NCI-H446 (cell line): ENCODE measurements at regions not wholly inside any gene's neighbourhood (a gene's known extent, or its start where the extent isn't known, plus 50 kb on each side); places are given as distances from the start of the nearest gene placed in this dataset.

ENCODE experiments used
- DNase-seq, 2 experiments: peaks; one replicate each; lab custom pipeline; 2025; lab: John Stamatoyannopoulos, UW

DNA sequence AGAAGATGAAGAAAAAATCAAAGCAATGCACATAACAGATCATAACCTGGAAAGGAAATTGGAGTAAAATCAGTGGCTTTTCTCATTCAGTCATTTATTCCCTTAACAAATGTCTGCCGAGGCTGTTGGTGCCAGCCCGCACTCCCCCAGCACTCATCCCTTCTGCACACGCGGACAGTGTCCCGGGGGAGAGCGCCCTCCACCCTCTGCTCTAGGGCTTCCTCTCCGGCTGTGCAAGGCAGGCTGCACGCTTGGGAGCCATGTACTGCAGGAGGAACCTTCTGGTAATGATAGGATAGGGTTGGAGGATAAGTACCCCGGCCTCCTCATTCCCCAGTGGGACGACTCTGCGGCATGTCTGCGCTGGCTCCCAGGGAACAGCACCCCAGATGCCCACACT lies 134.5 kb downstream of the PAX1 start:
- DNase-seq, result no peak

DNA sequence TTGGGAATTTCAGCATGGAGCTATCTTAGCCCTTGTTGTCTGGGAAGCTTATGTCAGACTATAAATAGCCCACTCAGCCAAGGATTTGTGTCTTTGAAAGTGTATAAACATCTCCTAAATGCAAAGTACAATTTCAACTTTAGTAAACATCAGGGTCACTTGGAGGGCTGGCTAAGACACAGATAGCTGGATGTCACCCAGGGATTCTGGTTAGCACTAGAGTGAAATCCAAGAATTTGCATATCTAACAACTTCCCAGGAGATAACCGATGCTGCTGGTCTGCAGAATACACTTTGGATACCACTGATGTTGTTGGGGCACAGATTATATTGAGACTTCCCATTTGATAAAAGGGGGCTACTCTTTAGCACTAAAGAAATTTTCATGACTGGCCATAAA lies 130.9 kb downstream of the PAX1 start:
- DNase-seq, result no peak

DNA sequence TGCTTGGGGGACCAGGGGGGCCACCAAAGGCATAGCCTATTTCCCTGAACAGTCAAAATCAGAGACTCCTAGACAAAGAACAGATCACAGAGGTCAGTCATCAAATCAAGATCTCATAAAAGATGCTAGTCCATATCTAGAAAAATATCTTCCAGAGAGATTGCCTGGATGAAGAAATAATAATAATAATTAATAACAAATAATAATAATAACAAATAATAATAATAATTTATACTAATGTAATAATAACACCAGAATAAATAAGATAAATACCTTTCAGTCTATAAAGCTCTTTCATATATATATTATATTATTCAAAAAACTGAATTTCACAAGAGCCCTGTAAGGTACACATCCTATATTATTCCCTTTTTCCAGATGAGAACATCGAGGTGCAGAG lies 129.6 kb downstream of the PAX1 start:
- DNase-seq, result no peak

DNA sequence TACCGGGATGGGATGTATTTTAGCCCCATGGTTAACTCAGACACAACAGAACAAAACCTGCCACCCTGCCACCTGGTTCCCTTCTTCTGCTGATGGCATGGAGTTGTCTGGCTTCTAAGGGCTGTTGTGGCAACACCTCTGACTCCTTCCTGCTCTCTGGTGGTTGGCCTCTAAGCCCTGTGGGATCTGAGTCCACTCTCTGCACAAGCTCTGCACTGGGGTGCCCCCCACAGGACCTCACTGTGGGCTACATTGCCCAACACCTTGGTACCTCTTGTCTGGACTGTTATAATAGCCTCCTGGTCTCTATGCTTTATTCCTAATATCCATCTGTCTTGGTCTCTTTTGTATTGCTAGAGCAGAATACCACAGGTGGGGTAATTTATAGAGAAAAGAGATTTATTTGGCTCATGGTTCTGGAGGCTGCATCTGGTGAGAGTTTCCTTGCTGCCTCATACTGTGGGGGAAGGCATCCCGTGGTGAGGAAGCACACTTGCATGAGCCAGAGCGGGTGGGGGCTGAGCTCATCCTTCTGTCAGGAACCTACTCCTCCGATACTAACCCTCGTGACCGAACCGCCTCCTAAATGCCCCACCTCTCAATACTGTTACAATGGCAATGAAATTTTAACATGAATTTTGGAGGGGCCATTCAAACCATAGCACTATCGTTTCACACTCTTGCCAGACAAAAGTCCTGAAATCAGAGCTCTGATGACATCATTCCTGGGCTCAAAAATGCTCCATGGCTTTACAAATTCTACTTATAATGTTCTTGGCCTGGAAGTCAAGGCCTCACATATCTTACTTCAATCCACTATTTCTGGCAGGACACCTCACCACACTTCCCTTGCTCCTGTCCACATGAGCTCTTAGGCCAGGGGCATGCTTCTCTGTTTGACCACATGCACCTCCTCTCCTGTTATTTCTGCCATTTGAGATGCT lies 127.2 kb downstream of the PAX1 start:
- no peak for DNase-seq

DNA sequence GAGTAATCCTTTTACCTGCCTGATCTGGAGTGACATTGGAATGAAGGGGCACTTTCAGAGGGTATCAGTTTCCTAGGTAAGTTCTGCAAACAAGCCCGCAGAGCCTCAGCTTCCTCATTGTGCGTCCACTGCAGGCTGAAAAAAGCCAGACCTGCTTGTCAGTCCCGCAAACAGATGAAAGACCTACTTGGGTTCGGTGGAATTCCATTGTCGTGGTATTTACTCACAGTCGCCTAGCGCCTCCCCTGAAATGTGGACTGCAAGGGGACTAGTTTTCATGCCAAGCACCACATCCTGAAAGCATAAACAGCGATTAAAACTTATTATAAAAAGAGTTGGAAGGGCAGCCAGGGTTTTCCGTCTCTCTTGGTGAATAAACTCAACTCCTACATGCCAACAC lies 121.5 kb downstream of the PAX1 start:
- DNase-seq, result no peak

DNA sequence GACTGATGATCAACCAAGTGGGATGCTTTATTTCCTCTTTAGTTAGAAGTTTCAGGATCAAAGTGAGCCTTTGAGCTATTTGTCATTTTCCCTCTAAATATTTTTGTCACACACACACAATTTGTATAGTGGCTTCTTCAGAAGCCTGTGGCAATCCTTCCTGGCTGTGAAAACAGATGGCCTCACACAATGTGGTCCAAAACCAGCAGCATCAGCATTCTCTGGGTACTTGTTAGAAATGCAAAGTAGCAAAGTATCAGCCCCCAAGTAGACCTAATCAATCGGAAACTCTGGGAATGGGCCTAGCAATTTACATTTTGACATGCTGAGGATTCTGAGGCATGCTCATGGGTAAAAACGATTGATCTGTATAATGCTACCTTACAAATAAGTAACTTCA lies 115.9 kb downstream of the PAX1 start:
- DNase-seq, result no peak

DNA sequence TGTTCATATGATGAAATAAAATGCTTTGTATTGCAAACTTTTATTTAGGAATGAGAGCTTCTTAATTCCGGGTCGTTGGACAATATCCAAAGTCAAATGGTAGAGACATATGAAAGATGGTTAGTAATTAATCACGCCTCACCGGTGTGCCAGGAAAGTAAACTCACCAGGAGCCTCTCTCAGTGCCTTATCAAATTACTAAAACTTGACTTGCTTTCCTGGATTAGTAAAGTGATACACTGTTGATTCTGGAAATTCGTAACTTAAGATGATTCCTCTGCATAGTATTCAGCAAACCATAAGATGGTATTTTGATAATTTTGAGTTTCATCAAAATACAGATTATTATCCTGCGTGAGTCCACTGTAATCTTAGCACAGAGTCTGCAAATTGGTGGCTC lies 115.2 kb downstream of the PAX1 start:
- no peak for DNase-seq

DNA sequence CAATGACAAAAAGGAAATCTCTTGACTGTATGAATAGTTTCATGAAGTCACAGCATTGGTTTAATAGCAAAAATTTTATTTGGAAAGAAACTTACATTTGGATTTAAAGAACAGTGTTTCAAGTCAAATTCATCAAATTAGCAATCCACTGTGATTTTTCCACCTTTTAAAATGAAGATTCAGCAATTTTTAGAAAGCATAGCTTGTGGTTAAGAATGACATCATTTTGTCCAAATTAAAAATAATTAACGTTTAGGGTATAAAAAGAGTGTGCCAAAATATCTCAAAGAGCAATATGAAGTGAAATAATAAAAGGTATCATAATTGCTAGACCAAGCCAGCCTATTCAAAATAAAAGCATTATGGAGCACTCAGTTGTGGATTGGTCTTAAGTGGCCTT lies 114.6 kb downstream of the PAX1 start:
- DNase-seq, result no peak

DNA sequence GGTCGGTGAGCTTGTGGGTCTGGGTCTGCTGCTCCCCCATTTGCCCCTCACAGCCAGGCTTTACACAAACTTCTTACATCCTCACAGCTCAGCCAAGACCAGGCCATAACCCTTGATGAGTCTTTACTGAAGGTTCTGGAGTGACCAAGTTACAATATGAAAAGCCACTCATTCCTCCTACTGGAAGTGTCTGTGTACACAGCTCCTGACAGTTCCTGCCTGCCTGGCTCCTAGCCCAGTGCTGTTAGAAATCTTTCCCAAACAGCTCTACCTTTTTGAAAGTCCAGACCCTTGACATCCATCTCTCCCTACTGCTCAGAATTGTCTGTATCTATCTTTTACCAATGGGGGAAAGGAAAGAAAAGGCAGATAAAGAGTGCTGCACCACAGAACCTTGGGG lies 106.9 kb downstream of the PAX1 start:
- no peak for DNase-seq

DNA sequence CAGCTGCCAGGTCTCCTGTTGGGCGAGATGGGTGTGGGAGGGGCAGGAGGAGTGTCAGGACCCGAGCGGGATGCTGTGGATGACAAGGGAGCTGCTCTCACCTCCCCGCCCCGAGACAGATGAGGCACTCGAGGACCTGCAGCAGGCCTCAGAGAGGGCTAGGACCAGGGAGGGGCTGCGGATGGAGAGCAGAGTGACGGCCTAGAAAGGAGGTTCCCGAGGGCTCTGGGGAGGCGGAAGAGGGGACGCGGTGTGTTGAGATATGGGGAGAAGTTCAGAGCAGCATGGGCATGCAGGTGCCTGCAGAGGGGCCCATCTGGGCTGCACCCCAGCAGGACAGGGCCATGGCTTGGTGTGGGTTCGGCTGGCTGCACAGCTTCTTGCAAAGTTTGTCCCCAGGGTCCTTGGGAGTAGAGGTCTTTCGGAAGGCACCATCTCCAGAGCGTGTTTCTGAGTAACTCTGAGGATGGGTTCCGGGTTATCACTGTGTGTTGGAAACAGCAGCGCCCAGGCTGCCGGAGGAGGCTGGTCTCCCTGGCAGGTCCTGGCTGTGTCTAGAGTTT lies 104.6 kb downstream of the PAX1 start:
- no peak for DNase-seq

DNA sequence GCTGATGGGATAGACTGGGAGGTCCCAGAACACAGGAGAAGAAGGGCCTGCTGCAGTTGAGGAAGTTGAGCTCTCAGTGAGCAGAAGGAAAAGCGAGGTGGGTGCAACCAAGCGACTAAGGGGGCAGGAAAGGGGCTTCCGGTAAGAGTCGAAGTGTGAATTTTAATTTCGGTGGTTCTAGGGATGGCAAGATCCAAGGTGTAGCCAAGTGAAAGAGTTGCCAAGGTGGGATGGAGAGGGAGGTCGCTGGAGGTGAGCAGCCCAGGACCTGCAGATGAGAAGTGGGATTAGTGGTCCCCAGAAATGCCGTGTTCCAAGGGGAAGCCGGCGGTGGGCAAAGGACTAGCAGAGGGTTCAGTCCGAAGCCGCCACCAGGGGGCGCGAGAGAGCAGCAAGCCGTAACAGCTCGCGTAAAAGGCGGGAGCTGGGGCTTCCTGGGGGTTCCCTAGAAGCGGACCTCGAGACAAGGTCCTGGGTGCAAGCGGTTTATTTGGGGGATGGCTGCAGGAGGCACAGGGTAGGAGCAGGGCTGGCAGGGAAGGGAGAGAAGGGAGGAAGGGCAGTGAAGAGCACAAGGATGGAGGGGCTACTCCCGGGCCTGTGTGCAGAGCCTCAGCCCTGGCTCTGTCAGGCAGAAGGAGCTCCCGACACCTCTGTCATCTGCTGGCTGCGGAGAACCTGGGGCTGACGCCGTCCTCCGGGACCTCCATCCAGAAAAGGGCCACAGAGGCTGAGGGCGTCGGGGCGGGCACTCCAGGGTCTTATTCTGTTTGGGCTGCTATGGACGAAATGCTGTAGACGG lies 103.6 kb downstream of the PAX1 start:
- peak in 1 of 2 experiments; percentile 54 for DNase-seq

DNA sequence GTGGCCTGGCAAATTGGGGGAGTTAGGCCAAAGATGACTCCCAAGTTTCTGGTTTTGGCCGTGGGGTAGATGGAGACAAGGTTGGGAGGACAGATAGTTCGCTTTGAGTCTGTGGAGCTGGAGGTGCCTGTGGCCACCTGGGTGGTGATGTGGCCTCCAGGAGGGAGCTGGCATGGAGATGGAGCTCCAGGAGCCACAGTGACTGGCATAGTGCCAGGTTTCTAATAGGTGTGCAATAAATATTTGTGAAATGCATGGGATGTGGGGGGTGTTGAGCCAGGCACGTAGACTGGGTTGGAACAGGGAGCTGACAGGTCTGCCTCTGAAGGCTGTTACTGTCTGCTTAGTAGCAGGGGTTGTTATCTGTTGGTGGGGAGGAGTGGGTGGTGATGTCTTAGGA lies 102.7 kb downstream of the PAX1 start:
- DNase-seq, result no peak

DNA sequence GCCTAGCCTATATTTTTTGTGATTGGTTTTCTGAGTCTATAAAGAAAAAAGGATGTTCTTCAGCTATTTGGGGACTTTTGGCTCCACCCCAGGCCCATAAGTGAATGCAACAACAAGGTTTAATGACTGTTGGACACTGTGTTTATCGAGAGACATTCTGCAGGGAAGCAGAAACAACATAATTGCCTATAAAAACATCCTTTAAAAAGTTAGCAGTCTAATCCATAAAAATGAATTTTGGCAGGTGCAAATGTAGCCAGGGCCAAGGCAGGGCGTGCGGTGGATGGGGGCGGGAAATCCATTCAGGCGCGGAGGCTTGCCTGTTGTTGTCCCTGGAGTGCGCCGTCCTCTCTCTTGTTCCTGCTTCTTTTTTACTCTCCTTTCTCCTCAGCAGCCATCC lies 99.3 kb downstream of the PAX1 start:
- DNase-seq, result no peak

DNA sequence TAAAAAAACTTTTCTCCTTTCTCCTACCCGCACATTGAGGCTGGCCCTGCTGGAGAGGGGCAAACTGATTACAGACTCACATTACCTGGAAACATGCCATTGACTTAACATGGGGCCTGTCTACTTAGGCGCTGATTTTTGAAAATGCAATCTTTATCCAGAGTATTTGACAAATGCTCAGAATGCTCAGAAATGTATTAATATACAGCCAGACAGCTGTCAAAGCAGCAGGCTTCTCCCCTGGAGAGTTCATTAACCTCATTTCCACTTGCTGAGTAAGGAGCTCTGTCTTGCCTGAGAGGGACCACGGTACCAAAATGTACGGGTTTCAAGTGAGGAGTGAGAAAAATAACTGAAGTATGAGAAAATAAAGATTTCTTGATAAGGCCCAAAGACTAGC lies 95.7 kb downstream of the PAX1 start:
- no peak for DNase-seq

DNA sequence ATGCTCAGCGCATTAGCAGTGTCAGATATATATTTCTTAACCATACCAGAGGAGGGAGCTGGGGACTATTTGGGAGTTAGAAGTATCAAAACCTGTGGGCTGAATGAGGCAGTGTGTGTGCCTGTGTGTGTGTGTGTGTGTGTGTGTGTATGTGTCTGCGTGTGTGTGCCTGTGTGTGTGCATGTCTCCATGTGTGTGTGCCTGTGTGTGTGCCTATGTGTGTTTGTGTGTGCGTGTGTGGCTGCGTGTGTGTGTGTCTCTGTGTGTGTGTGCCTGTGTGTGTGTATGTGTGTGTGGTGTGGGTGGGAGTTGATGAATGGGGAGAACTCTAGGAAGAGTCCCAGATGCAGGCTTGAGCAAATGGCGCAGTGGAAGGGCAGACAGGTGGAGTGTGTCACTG lies 92.9 kb downstream of the PAX1 start:
- no peak for DNase-seq

DNA sequence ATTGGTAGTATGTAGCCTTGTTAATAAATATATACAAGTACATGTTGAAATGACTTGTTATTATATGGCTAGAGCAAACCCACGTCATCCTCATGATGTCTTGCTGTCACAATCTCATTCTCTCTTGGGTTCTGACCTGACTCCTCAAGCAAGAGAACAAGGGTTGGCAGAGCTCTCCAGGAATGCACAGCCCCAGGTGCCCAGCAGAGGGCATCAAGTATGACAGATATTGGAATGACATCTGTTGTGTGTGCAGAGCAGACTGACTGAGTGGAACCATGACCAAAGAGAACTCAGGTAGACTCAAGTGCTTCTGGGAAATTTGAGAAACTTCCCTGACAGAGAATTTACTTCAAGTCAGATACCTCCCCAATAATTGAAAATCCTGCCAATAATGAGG lies 90.6 kb downstream of the PAX1 start:
- no peak for DNase-seq

DNA sequence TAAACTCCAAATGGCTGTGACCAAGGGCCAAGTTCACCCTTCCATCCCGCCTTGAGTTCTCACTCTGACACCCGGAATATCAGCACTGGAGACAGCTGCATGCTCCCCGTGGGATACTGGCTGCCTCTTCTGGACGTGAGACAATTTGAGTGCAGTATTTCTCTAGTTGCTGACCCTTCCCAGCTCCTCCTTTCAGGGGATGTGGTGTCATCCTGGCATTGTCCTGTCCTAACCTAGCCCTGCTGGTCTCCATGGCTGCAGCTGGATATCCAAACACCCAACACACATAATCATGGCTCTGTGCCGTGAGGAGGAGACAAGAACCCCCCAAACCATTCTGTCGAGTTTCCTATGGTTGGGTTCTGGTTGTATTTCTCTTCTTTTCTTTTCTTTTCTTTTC lies 82.6 kb downstream of the PAX1 start:
- DNase-seq, result no peak

DNA sequence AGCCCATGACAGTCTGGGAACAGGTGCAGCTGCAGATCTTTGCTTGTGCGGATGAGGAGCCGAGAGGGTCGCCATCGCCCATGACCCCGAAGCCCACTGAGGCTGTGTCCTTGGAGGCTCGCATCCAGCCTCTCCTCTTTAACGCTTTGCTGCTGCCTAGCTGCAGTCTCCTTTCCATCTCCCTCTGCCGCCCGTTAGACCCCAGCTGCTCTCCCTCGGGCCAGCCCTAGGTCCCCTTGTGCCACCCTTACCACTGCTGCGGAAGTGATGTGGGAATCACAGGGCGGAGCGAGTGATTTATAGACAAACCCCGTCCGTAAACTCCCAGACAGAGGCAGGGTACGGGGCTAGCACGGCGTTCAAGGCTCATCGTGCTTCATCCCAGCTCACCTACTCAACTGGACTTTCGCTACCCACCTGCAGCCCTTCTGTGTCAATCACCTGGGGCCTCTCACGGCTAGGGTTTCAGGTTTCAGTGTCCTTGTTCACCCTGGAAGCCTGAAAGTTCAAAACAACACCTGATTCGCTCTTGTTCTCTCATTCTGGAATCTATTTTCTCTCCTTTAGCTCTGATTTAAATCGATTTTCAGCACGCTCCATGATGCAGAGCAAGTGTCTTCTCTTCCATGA lies 76.1 kb downstream of the PAX1 start:
- no peak for DNase-seq

DNA sequence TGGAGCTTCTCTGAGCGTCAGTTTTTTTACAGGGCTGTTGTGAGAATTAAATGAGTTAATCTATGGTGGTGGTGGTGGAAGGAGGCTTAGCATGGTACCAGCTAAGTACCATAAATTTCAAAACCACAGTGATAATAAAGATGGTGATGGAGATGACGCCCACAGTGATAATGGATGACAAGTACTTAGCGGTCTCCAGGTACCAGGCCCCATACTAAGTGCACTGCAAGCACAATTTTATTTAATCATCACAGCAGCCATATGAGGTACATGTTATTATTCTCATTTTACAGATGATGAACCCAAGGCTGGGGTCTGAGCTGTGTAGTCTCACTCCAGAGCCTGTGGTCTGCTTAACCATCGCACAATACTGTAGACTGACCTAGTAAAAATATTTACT lies 75.1 kb downstream of the PAX1 start:
- no peak for DNase-seq
